Thyroid gland (tissue), 4 donors: ENCODE measurements at regions not wholly inside any gene's neighbourhood (a gene's known extent, or its start where the extent isn't known, plus 50 kb on each side); places are given as distances from the start of the nearest gene placed in this dataset.

Experiments
- DNase-seq, 2 donors: peaks; one replicate each; pipeline ENCODE4 v3.0.0-alpha.2; 2019
- H3K27ac ChIP-seq, 3 donors: fragments of 200-600 bp; sonication (generic); 1 replicate in 2 of 3; 2 replicates in 1 of 3; pipeline ENCODE4 v1.5.1; 2016 to 2019; ENCODE audit warnings: mild to moderate bottlenecking in 1 of 3, moderate library complexity in 1 of 3
- H3K27me3 ChIP-seq: fragments of 200-600 bp; sonication (generic); one replicate; pipeline ENCODE4 v1.5.1; 2019
- H3K36me3 ChIP-seq, 2 donors: fragments of 200-600 bp; sonication (generic); one replicate each; pipeline ENCODE4 v1.5.1; 2016 to 2019
- H3K4me1 ChIP-seq, 2 donors: fragments of 200-600 bp; sonication (generic); one replicate each; pipeline ENCODE4 v1.5.1; 2017 to 2019
- H3K4me3 ChIP-seq, 3 donors: fragments of 200-600 bp; sonication (generic); replicated peaks in 1 of 3; 1 replicate in 2 of 3; 2 replicates in 1 of 3; pipeline ENCODE4 v1.5.1; 2016; ENCODE audit warnings: mild to moderate bottlenecking in 1 of 3
- H3K9me3 ChIP-seq: fragments of 200-600 bp; sonication (generic); one replicate; pipeline ENCODE4 v1.5.1; 2017
- CTCF ChIP-seq, 6 experiments: fragments of 200-600 bp in 3 of 6; fragments of 450-650 bp in 3 of 6; sonication (generic) in 3 of 6; IDR thresholded peaks; one replicate each; pipeline ENCODE4 v1.5.1; 2016 to 2019; ENCODE audit warnings: antibody characterized with exemption in 6 of 6, mild to moderate bottlenecking in 2 of 6, inconsistent platforms in 1 of 6, moderate library complexity in 1 of 6
- POLR2A ChIP-seq, 2 donors: fragments of 450-650 bp; IDR thresholded peaks; one replicate each; pipeline ENCODE4 v1.6.1; 2017; ENCODE audit warnings: antibody characterized with exemption in 2 of 2, mild to moderate bottlenecking in 2 of 2, moderate library complexity in 1 of 2
- WGBS, 2 donors: methylation state at CpG; one replicate each; pipeline ENCODE4 v1.1.5; 2017; 5-methylcytosine and 5-hydroxymethylcytosine counted together
- intact Hi-C: fragments of 100-400 bp; cut with DNase I; formaldehyde crosslinking; loops from one replicate; pipeline ENCODE4 v1.15.1; 2023

- no peak for TF ChIP-seq POLR2A (IDR thresholded peaks at IDR 0.05)
- no peak for TF ChIP-seq CTCF (IDR thresholded peaks at IDR 0.05)
- WGBS, 2 donors = 97 to 99% methylated on average over 4 of the region's 4 CpGs
- H3K4me1 ChIP-seq = peaks cover 3 to 10% of the 10 kb centered on the region in 2 donors
Observed at GRCh38 chr11:122360875-122361274, 244.9 kb upstream of the BLID start.

GRCh38 chr11:122359081-122359571 is 243.1 kb upstream of the BLID start:
- peaks cover 0 to 8% of the 10 kb centered on the region in 2 donors for H3K4me1 ChIP-seq
- no peak for TF ChIP-seq CTCF (IDR thresholded peaks at IDR 0.05)
- TF ChIP-seq POLR2A (IDR thresholded peaks at IDR 0.05) = no peak
- H3K27ac ChIP-seq = no peak overlapping the region
- H3K4me3 ChIP-seq = no peak overlapping the region
- WGBS, 2 donors = 74 to 76% methylated on average over 11 of the region's 11 CpGs
- intact Hi-C loops = no loop called here
- no peaks in the 10 kb centered on the region for H3K27me3 ChIP-seq
- no peaks in the 10 kb centered on the region for H3K36me3 ChIP-seq
- DNase-seq = no peak
- H3K9me3 ChIP-seq = no peaks in the 10 kb centered on the region

More at GRCh38 chr11:122360875-122361274, 244.9 kb upstream of the BLID start:
- no peak for DNase-seq
- H3K36me3 ChIP-seq = no peaks in the 10 kb centered on the region
- H3K27ac ChIP-seq = no peak overlapping the region
- H3K27me3 ChIP-seq = no peaks in the 10 kb centered on the region
- intact Hi-C loops = no loop called here
- no peaks in the 10 kb centered on the region for H3K9me3 ChIP-seq
- H3K4me3 ChIP-seq = no peak overlapping the region

GRCh38 chr11:122358292-122358691 is 242.3 kb upstream of the BLID start:
- DNase-seq = no peak
- Histone ChIP-seq H3K4me3 (no peak overlapping the region), H3K27me3 (no peaks in the 10 kb centered on the region), H3K9me3 (no peaks in the 10 kb centered on the region), H3K4me1 (peaks cover 0 to 7% of the 10 kb centered on the region in 2 donors), H3K36me3 (no peaks in the 10 kb centered on the region), H3K27ac (no peak overlapping the region)
- intact Hi-C loops = no loop called here
- WGBS, 2 donors = 82 to 92% methylated on average over 2 of the region's 2 CpGs
- TF ChIP-seq CTCF (IDR thresholded peaks at IDR 0.05) = no peak
- TF ChIP-seq POLR2A (IDR thresholded peaks at IDR 0.05) = no peak

- Histone ChIP-seq H3K27me3 (no peaks in the 10 kb centered on the region), H3K9me3 (no peaks in the 10 kb centered on the region), H3K36me3 (no peaks in the 10 kb centered on the region), H3K4me1 (no peaks in the 10 kb centered on the region), H3K27ac (no peak overlapping the region), H3K4me3 (no peak overlapping the region)
- 95 to 100% methylated on average over 2 of the region's 2 CpGs for WGBS, 2 donors
- intact Hi-C loops = no loop called here
- no peak for DNase-seq
- TF ChIP-seq CTCF (IDR thresholded peaks at IDR 0.05) (no peak), POLR2A (IDR thresholded peaks at IDR 0.05) (no peak)
Observed at GRCh38 chr11:122355968-122356367, 240.0 kb upstream of the BLID start.

- Histone ChIP-seq H3K4me3 (no peak overlapping the region), H3K36me3 (no peaks in the 10 kb centered on the region), H3K9me3 (no peaks in the 10 kb centered on the region), H3K4me1 (no peaks in the 10 kb centered on the region), H3K27ac (peak overlapping the region in 1 of 3 donors; percentile 20), H3K27me3 (no peaks in the 10 kb centered on the region)
- 73 to 82% methylated on average over 3 of the region's 3 CpGs for WGBS, 2 donors
- TF ChIP-seq POLR2A (IDR thresholded peaks at IDR 0.05) = no peak
- no peak for TF ChIP-seq CTCF (IDR thresholded peaks at IDR 0.05)
- DNase-seq = no peak
- intact Hi-C loops = no loop called here
Observed at GRCh38 chr11:122354025-122354697, 238.1 kb upstream of the BLID start.
